ENCODE measurements at regions not wholly inside any gene's neighbourhood (a gene's known extent, or its start where the extent isn't known, plus 50 kb on each side); places are given as distances from the start of the nearest gene placed in this dataset.
"Not testable (repeated sequence)": the region's sequence is repeated elsewhere in the genome, so short reads cannot be mapped to it uniquely, and the experiment has no call there.

DNA sequence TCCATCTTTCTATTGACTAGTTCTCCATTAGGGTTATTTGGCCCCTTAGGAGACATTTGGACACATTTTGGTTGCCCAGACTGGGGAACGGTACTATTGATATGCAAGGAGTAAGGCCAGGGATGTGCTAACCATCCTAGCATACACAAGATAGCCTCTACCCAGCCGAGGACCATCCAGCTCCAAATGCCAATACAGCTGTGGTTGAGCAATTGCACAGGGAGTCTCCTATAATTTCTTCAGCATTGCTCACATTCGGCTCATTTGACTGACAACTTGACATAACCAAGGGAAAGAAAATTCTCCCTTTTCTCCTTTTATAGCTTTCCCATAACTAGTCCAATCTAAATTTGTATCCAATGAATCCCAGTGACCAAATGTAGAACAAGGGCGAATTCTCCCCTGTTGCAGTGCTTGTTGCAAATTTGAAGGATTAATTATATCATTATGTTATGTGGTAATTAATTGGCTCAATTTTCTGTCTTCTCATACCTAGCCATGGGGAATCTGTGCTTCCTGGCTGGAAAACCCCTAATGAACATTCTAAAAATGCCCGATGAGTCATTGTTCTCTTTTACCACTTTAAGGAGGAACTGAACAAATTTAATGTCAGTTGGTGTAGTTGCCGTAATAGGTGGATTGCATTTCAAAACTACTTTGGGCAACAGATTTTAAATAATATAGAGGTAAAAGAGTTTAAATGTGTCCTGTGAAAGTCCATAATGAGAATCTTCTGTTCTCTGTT, 1625.3 kb downstream of the CDY2B start:
- TF ChIP-seq CTCF, POLR2A (IDR thresholded peaks at IDR 0.05): not testable (repeated sequence)
